WTC11 (cell line): ENCODE measurements at regions not wholly inside any gene's neighbourhood (a gene's known extent, or its start where the extent isn't known, plus 50 kb on each side); places are given as distances from the start of the nearest gene placed in this dataset.

ENCODE experiments used
- ATAC-seq: fragments of 200-7000 bp; cut with Tn5 transposase; 2 replicates; pipeline ENCODE4 v1.10.0; 2021; ENCODE audit warnings: mild to moderate bottlenecking, moderate library complexity
- CTCF ChIA-PET: fragments of 300-600 bp; sonication (Branson Sonifier 250); formaldehyde crosslinking; loops from one replicate; lab custom pipeline; 2021; ENCODE audit warnings: antibody characterized with exemption; lab: Charles Lee
- POLR2A ChIA-PET: fragments of 350-600 bp; sonication (Branson Sonifier 250); formaldehyde crosslinking; loops from one replicate; lab custom pipeline; 2021; ENCODE audit warnings: antibody characterized with exemption; lab: Charles Lee
- DNase-seq: peaks from one replicate; pipeline ENCODE4 v3.0.0; 2021; ENCODE audit warnings: low spot score
- H3K27ac Mint-ChIP-seq: 2 replicates; pipeline ENCODE4 v1.8.0; 2021; ENCODE audit warnings: mixed read lengths
- H3K27me3 Mint-ChIP-seq: 2 replicates; pipeline ENCODE4 v1.8.0; 2021; ENCODE audit warnings: low read depth, mild to moderate bottlenecking, moderate library complexity, mixed read lengths
- H3K36me3 Mint-ChIP-seq: 2 replicates; pipeline ENCODE4 v1.8.0; 2021; ENCODE audit warnings: mixed read lengths
- H3K4me1 Mint-ChIP-seq: 2 replicates; pipeline ENCODE4 v1.8.0; 2022; ENCODE audit warnings: mixed read lengths
- H3K4me3 Mint-ChIP-seq: 2 replicates; pipeline ENCODE4 v1.8.0; 2021; ENCODE audit warnings: mild to moderate bottlenecking, moderate library complexity, mixed read lengths
- H3K9me3 Mint-ChIP-seq: 2 replicates; pipeline ENCODE4 v1.8.0; 2021; ENCODE audit warnings: mixed read lengths
- AFF4 ChIP-seq: sonication (generic); formaldehyde crosslinking; IDR thresholded peaks from 2 replicates; pipeline ENCODE4 v1.8.1; 2023; ENCODE audit warnings: mild to moderate bottlenecking, missing genetic modification reagents, borderline replicate concordance
- ARID4B ChIP-seq: sonication (generic); formaldehyde crosslinking; IDR thresholded peaks from 2 replicates; pipeline ENCODE4 v1.8.0; 2023; ENCODE audit warnings: missing genetic modification reagents, mild to moderate bottlenecking, borderline replicate concordance
- ESRRA ChIP-seq: sonication (generic); formaldehyde crosslinking; IDR thresholded peaks from 2 replicates; pipeline ENCODE4 v1.8.1; 2022; ENCODE audit warnings: mild to moderate bottlenecking, missing genetic modification reagents, borderline replicate concordance
- ETV6 ChIP-seq: sonication (generic); formaldehyde crosslinking; IDR thresholded peaks from 2 replicates; pipeline ENCODE4 v1.8.1; 2022; ENCODE audit warnings: mild to moderate bottlenecking, missing genetic modification reagents
- MAX ChIP-seq: sonication (generic); formaldehyde crosslinking; IDR thresholded peaks from 2 replicates; pipeline ENCODE4 v1.8.0; 2022; ENCODE audit warnings: mild to moderate bottlenecking, missing genetic modification reagents
- OVOL2 ChIP-seq: fragments of 250-450 bp; sonication (Bioruptor Pico); IDR thresholded peaks from 2 replicates; pipeline ENCODE4 v1.9.0; 2021; ENCODE audit warnings: mild to moderate bottlenecking, borderline replicate concordance
- RELA ChIP-seq: sonication (generic); formaldehyde crosslinking; IDR thresholded peaks from 2 replicates; pipeline ENCODE4 v1.8.1; 2022; ENCODE audit warnings: missing genetic modification reagents, mild to moderate bottlenecking, borderline replicate concordance
- SMAD3 ChIP-seq: sonication (generic); formaldehyde crosslinking; IDR thresholded peaks from 2 replicates; pipeline ENCODE4 v1.8.0; 2022; ENCODE audit warnings: missing genetic modification reagents, mild to moderate bottlenecking, borderline replicate concordance
- SOX15 ChIP-seq: fragments of 250-450 bp; sonication (Bioruptor Pico); IDR thresholded peaks from 2 replicates; pipeline ENCODE4 v1.9.0; 2021; ENCODE audit warnings: mild to moderate bottlenecking
- TEAD4 ChIP-seq: sonication (generic); formaldehyde crosslinking; IDR thresholded peaks from 2 replicates; pipeline ENCODE4 v1.8.0; 2022; ENCODE audit warnings: mild to moderate bottlenecking, missing genetic modification reagents
- TP53 ChIP-seq: sonication (generic); formaldehyde crosslinking; IDR thresholded peaks from 2 replicates; pipeline ENCODE4 v1.8.1; 2023; ENCODE audit warnings: mild to moderate bottlenecking, missing genetic modification reagents
- USF1 ChIP-seq: sonication (generic); formaldehyde crosslinking; IDR thresholded peaks from 2 replicates; pipeline ENCODE4 v1.8.0; 2022; ENCODE audit warnings: mild to moderate bottlenecking, missing genetic modification reagents
- USF2 ChIP-seq: sonication (generic); formaldehyde crosslinking; IDR thresholded peaks from 2 replicates; pipeline ENCODE4 v1.8.1; 2023; ENCODE audit warnings: mild to moderate bottlenecking, missing genetic modification reagents, moderate library complexity
- ZNF263 ChIP-seq: sonication (generic); formaldehyde crosslinking; IDR thresholded peaks from 2 replicates; pipeline ENCODE4 v1.8.1; 2022; ENCODE audit warnings: low read depth, mild to moderate bottlenecking, moderate library complexity, missing genetic modification reagents
- ZNF512 ChIP-seq: sonication (generic); formaldehyde crosslinking; IDR thresholded peaks from 2 replicates; pipeline ENCODE4 v1.8.1; 2022; ENCODE audit warnings: missing genetic modification reagents, borderline replicate concordance
- ZNF532 ChIP-seq: fragments of 250-450 bp; sonication (Bioruptor Pico); IDR thresholded peaks from 2 replicates; pipeline ENCODE4 v1.9.0; 2021; ENCODE audit warnings: mild to moderate bottlenecking, borderline replicate concordance

- POLR2A ChIA-PET: no interaction called here
- DNase-seq (no peak), ATAC-seq (no peak)
- TF ChIP-seq ETV6 (no peak), OVOL2 (no peak), ZNF512 (CRISPR knock-in tag) (no peak), USF1 (CRISPR knock-in tag) (no peak), SOX15 (CRISPR knock-in tag) (no peak), RELA (CRISPR knock-in tag) (no peak), TEAD4 (CRISPR knock-in tag) (no peak), ZNF532 (CRISPR knock-in tag) (no peak)
- CTCF ChIA-PET: no interaction called here
- no peak overlapping the region for H3K4me3 Mint-ChIP-seq
- H3K27me3 Mint-ChIP-seq: no peaks in the 10 kb centered on the region
- H3K9me3 Mint-ChIP-seq: peaks cover 35% of the 10 kb centered on the region
- H3K27ac Mint-ChIP-seq: no peak overlapping the region
- peaks cover 7% of the 10 kb centered on the region for H3K36me3 Mint-ChIP-seq
- no peaks in the 10 kb centered on the region for H3K4me1 Mint-ChIP-seq
Measured at GRCh38 chr21:24705201-24705600, 902.1 kb downstream of the MRPL39 start.

- no peak overlapping the region for H3K4me3 Mint-ChIP-seq
- peaks cover 10% of the 10 kb centered on the region for H3K36me3 Mint-ChIP-seq
- CTCF ChIA-PET: no interaction called here
- H3K9me3 Mint-ChIP-seq: peaks cover 32% of the 10 kb centered on the region
- no peak for ATAC-seq
- peaks cover 3% of the 10 kb centered on the region for H3K4me1 Mint-ChIP-seq
- H3K27me3 Mint-ChIP-seq: peaks cover under 1% of the 10 kb centered on the region; the same call in 1 of the 2 replicates
- no peak for DNase-seq
- no peak overlapping the region for H3K27ac Mint-ChIP-seq
- POLR2A ChIA-PET: no interaction called here
- TF ChIP-seq ESRRA (CRISPR knock-in tag) (no peak), TP53 (CRISPR knock-in tag) (no peak), AFF4 (CRISPR knock-in tag) (no peak), SMAD3 (no peak), USF2 (no peak), ARID4B (CRISPR knock-in tag) (no peak), MAX (CRISPR knock-in tag) (no peak), ZNF512 (CRISPR knock-in tag) (no peak), ZNF263 (CRISPR knock-in tag) (no peak)
Measured at GRCh38 chr21:24693779-24694178, 913.5 kb downstream of the MRPL39 start.
